ENCODE measurements at regions not wholly inside any gene's neighbourhood (a gene's known extent, or its start where the extent isn't known, plus 50 kb on each side); places are given as distances from the start of the nearest gene placed in this dataset.

- Histone ChIP-seq H2BK120ac (ENCODE audit: insufficient read depth, low read length, poor library complexity) (no peak overlapping the region), H3K79me1 (ENCODE audit: low read length) (no peaks in the 10 kb centered on the region), H3K4me2 (ENCODE audit: low read length) (no peak overlapping the region), H4K12ac (ENCODE audit: low read depth, low read length) (no peak overlapping the region), H3K79me2 (ENCODE audit: control insufficient read depth, insufficient read depth, low read length, poor library complexity) (no peaks in the 10 kb centered on the region), H4K91ac (ENCODE audit: low read depth, low read length) (no peak overlapping the region), H2BK12ac (ENCODE audit: low read length) (no peak overlapping the region), H2AFZ (ENCODE audit: insufficient read depth, low read length, poor library complexity) (no peak overlapping the region), H4K8ac (ENCODE audit: low read depth, low read length) (no peak overlapping the region), H3K9ac (ENCODE audit: low read length) (no peak overlapping the region), H3K4me3 (ENCODE audit: low read depth, low read length) (no peak overlapping the region), H3K18ac (ENCODE audit: low read length) (no peak overlapping the region), H3K36me3 (ENCODE audit: control insufficient read depth in 1 of 2, insufficient read depth in 2 of 2, low read length in 2 of 2) (no peaks in the 10 kb centered on the region), H3K27ac (ENCODE audit: low read depth, low read length) (no peak overlapping the region), H3K27me3 (ENCODE audit: insufficient read depth, low read length) (no peaks in the 10 kb centered on the region), H3K9me3 (ENCODE audit: insufficient read depth, low read depth, low read length) (no peaks in the 10 kb centered on the region), H3K14ac (ENCODE audit: low read length) (no peak overlapping the region), H3K23ac (ENCODE audit: low read length) (no peak overlapping the region), H3K4ac (ENCODE audit: low read depth, low read length) (no peak overlapping the region), H3K4me1 (ENCODE audit: control insufficient read depth in 1 of 2, insufficient read depth in 2 of 2, low read length in 2 of 2) (no peaks in the 10 kb centered on the region), H2BK5ac (ENCODE audit: low read depth, low read length, poor library complexity) (no peak overlapping the region), H2AK5ac (ENCODE audit: low read length) (no peak overlapping the region)
- WGBS (ENCODE audit: extremely low coverage, insufficient coverage, insufficient read length): no CpG with 5 or more reads among the region's 5 CpGs
- DNase-seq: peak; percentile 2 to 56
Observed at GRCh38 chr6:95227351-95227750, 350.0 kb upstream of the MANEA start.

GRCh38 chr6:95228636-95229035 lies 348.7 kb upstream of the MANEA start:
- H3K23ac ChIP-seq (ENCODE audit: low read length): no peak overlapping the region
- no peak overlapping the region for H3K4ac ChIP-seq (ENCODE audit: low read depth, low read length)
- H3K9ac ChIP-seq (ENCODE audit: low read length): no peak overlapping the region
- no peaks in the 10 kb centered on the region for H3K4me1 ChIP-seq (ENCODE audit: control insufficient read depth in 1 of 2, insufficient read depth in 2 of 2, low read length in 2 of 2)
- H3K79me1 ChIP-seq (ENCODE audit: low read length): no peaks in the 10 kb centered on the region
- H3K36me3 ChIP-seq (ENCODE audit: control insufficient read depth in 1 of 2, insufficient read depth in 2 of 2, low read length in 2 of 2): no peaks in the 10 kb centered on the region
- no CpG with 5 or more reads among the region's 3 CpGs for whole genome bisulfite sequencing (ENCODE audit: extremely low coverage, insufficient coverage, insufficient read length)
- H3K14ac ChIP-seq (ENCODE audit: low read length): no peak overlapping the region
- no peak overlapping the region for H4K91ac ChIP-seq (ENCODE audit: low read depth, low read length)
- H4K8ac ChIP-seq (ENCODE audit: low read depth, low read length): no peak overlapping the region
- H3K27me3 ChIP-seq (ENCODE audit: insufficient read depth, low read length): no peaks in the 10 kb centered on the region
- H4K12ac ChIP-seq (ENCODE audit: low read depth, low read length): no peak overlapping the region
- no peak overlapping the region for H2BK120ac ChIP-seq (ENCODE audit: insufficient read depth, low read length, poor library complexity)
- no peak overlapping the region for H2BK5ac ChIP-seq (ENCODE audit: low read depth, low read length, poor library complexity)
- H3K9me3 ChIP-seq (ENCODE audit: insufficient read depth, low read depth, low read length): no peaks in the 10 kb centered on the region
- H2AFZ ChIP-seq (ENCODE audit: insufficient read depth, low read length, poor library complexity): no peak overlapping the region
- H3K4me2 ChIP-seq (ENCODE audit: low read length): no peak overlapping the region
- H3K79me2 ChIP-seq (ENCODE audit: control insufficient read depth, insufficient read depth, low read length, poor library complexity): no peaks in the 10 kb centered on the region
- DNase-seq: no peak
- H3K18ac ChIP-seq (ENCODE audit: low read length): no peak overlapping the region
- no peak overlapping the region for H2BK12ac ChIP-seq (ENCODE audit: low read length)
- H3K4me3 ChIP-seq (ENCODE audit: low read depth, low read length): no peak overlapping the region
- no peak overlapping the region for H3K27ac ChIP-seq (ENCODE audit: low read depth, low read length)
- no peak overlapping the region for H2AK5ac ChIP-seq (ENCODE audit: low read length)

- Histone ChIP-seq H2BK5ac (ENCODE audit: low read depth, low read length, poor library complexity) (no peak overlapping the region), H3K27me3 (ENCODE audit: insufficient read depth, low read length) (no peaks in the 10 kb centered on the region), H4K12ac (ENCODE audit: low read depth, low read length) (no peak overlapping the region)
Observed at GRCh38 chr6:95230071-95230740, 347.1 kb upstream of the MANEA start.

GRCh38 chr6:95231416-95231815 lies 345.9 kb upstream of the MANEA start:
- H3K79me2 ChIP-seq (ENCODE audit: control insufficient read depth, insufficient read depth, low read length, poor library complexity): no peaks in the 10 kb centered on the region
- no peak overlapping the region for H3K27ac ChIP-seq (ENCODE audit: low read depth, low read length)
- no peak overlapping the region for H3K9ac ChIP-seq (ENCODE audit: low read length)

More at GRCh38 chr6:95230071-95230740, 347.1 kb upstream of the MANEA start:
- no peak overlapping the region for H3K4ac ChIP-seq (ENCODE audit: low read depth, low read length)
- WGBS (ENCODE audit: extremely low coverage, insufficient coverage, insufficient read length): no CpG with 5 or more reads among the region's 2 CpGs
- no peak overlapping the region for H3K27ac ChIP-seq (ENCODE audit: low read depth, low read length)
- H3K9ac ChIP-seq (ENCODE audit: low read length): no peak overlapping the region
- H3K79me1 ChIP-seq (ENCODE audit: low read length): no peaks in the 10 kb centered on the region
- H3K4me1 ChIP-seq (ENCODE audit: control insufficient read depth in 1 of 2, insufficient read depth in 2 of 2, low read length in 2 of 2): no peaks in the 10 kb centered on the region
- no peak overlapping the region for H2BK12ac ChIP-seq (ENCODE audit: low read length)
- H2AFZ ChIP-seq (ENCODE audit: insufficient read depth, low read length, poor library complexity): no peak overlapping the region
- no peak overlapping the region for H2BK120ac ChIP-seq (ENCODE audit: insufficient read depth, low read length, poor library complexity)
- H4K8ac ChIP-seq (ENCODE audit: low read depth, low read length): no peak overlapping the region
- no peak overlapping the region for H3K18ac ChIP-seq (ENCODE audit: low read length)
- no peak for DNase-seq
- H3K23ac ChIP-seq (ENCODE audit: low read length): no peak overlapping the region
- H3K4me2 ChIP-seq (ENCODE audit: low read length): no peak overlapping the region
- H2AK5ac ChIP-seq (ENCODE audit: low read length): no peak overlapping the region
- H3K36me3 ChIP-seq (ENCODE audit: control insufficient read depth in 1 of 2, insufficient read depth in 2 of 2, low read length in 2 of 2): no peaks in the 10 kb centered on the region
- no peak overlapping the region for H3K4me3 ChIP-seq (ENCODE audit: low read depth, low read length)
- H3K79me2 ChIP-seq (ENCODE audit: control insufficient read depth, insufficient read depth, low read length, poor library complexity): no peaks in the 10 kb centered on the region
- no peaks in the 10 kb centered on the region for H3K9me3 ChIP-seq (ENCODE audit: insufficient read depth, low read depth, low read length)
- H3K14ac ChIP-seq (ENCODE audit: low read length): no peak overlapping the region
- H4K91ac ChIP-seq (ENCODE audit: low read depth, low read length): no peak overlapping the region

More at GRCh38 chr6:95231416-95231815, 345.9 kb upstream of the MANEA start:
- Histone ChIP-seq H2BK12ac (ENCODE audit: low read length) (no peak overlapping the region), H3K4ac (ENCODE audit: low read depth, low read length) (no peak overlapping the region), H3K79me1 (ENCODE audit: low read length) (no peaks in the 10 kb centered on the region), H2BK5ac (ENCODE audit: low read depth, low read length, poor library complexity) (no peak overlapping the region), H3K9me3 (ENCODE audit: insufficient read depth, low read depth, low read length) (no peaks in the 10 kb centered on the region), H2BK120ac (ENCODE audit: insufficient read depth, low read length, poor library complexity) (no peak overlapping the region), H3K27me3 (ENCODE audit: insufficient read depth, low read length) (no peaks in the 10 kb centered on the region), H3K14ac (ENCODE audit: low read length) (no peak overlapping the region), H2AK5ac (ENCODE audit: low read length) (no peak overlapping the region), H3K4me1 (ENCODE audit: control insufficient read depth in 1 of 2, insufficient read depth in 2 of 2, low read length in 2 of 2) (no peaks in the 10 kb centered on the region), H3K4me2 (ENCODE audit: low read length) (no peak overlapping the region), H3K23ac (ENCODE audit: low read length) (no peak overlapping the region), H4K12ac (ENCODE audit: low read depth, low read length) (no peak overlapping the region), H3K18ac (ENCODE audit: low read length) (no peak overlapping the region), H3K36me3 (ENCODE audit: control insufficient read depth in 1 of 2, insufficient read depth in 2 of 2, low read length in 2 of 2) (no peaks in the 10 kb centered on the region), H3K4me3 (ENCODE audit: low read depth, low read length) (no peak overlapping the region), H4K8ac (ENCODE audit: low read depth, low read length) (no peak overlapping the region), H4K91ac (ENCODE audit: low read depth, low read length) (no peak overlapping the region), H2AFZ (ENCODE audit: insufficient read depth, low read length, poor library complexity) (no peak overlapping the region)
- peak; percentile 9 to 67 for DNase-seq

All from trophoblast cell (in vitro differentiated cells and primary cell).